Stimulated activated CD4-positive, alpha-beta T cell treated with anti-CD3 and anti-CD28 coated beads, Interleukin-2, amount 100 ng/mL, for 24 hours (primary cell): ENCODE measurements at regions not wholly inside any gene's neighbourhood (a gene's known extent, or its start where the extent isn't known, plus 50 kb on each side); places are given as distances from the start of the nearest gene placed in this dataset.
A peak's percentile ranks its signal among the peaks of the same experiment; 100 is the strongest.

Experiments
- DNase-seq, 2 donors: peaks; one replicate each; pipeline ENCODE4 v3.0.0-alpha.2; 2020

- DNase-seq = no peak
Measured at GRCh38 chr4:81921751-81922159, 450.0 kb upstream of the RASGEF1B start.

- no peak for DNase-seq
Measured at GRCh38 chr4:81919810-81920209, 448.1 kb upstream of the RASGEF1B start.

GRCh38 chr4:81919223-81919622, 447.5 kb upstream of the RASGEF1B start:
- DNase-seq = no peak

GRCh38 chr4:81915430-81915829, 443.7 kb upstream of the RASGEF1B start:
- no peak for DNase-seq

GRCh38 chr4:81914623-81915022, 442.9 kb upstream of the RASGEF1B start:
- DNase-seq = no peak

- DNase-seq = peak; percentile 53 to 64
Measured at GRCh38 chr4:81913427-81913879, 441.7 kb upstream of the RASGEF1B start.

GRCh38 chr4:81912376-81913030, 440.8 kb upstream of the RASGEF1B start:
- DNase-seq = no peak

GRCh38 chr4:81906905-81907304, 435.2 kb upstream of the RASGEF1B start:
- no peak for DNase-seq

GRCh38 chr4:81905971-81906370, 434.3 kb upstream of the RASGEF1B start:
- no peak for DNase-seq

GRCh38 chr4:81904121-81904520, 432.4 kb upstream of the RASGEF1B start:
- no peak for DNase-seq

- no peak for DNase-seq
Measured at GRCh38 chr4:81903212-81903611, 431.5 kb upstream of the RASGEF1B start.

GRCh38 chr4:81898862-81899504, 427.3 kb upstream of the RASGEF1B start:
- DNase-seq = no peak

- DNase-seq = no peak
Measured at GRCh38 chr4:81896936-81897335, 425.2 kb upstream of the RASGEF1B start.

GRCh38 chr4:81891005-81891996, 419.6 kb upstream of the RASGEF1B start:
- no peak for DNase-seq

GRCh38 chr4:81884986-81885385, 413.3 kb upstream of the RASGEF1B start:
- DNase-seq = no peak

- DNase-seq = no peak
Measured at GRCh38 chr4:81883530-81884450, 412.1 kb upstream of the RASGEF1B start.

GRCh38 chr4:81883004-81883403, 411.3 kb upstream of the RASGEF1B start:
- no peak for DNase-seq

- no peak for DNase-seq
Measured at GRCh38 chr4:81881855-81882621, 410.3 kb upstream of the RASGEF1B start.

GRCh38 chr4:81876106-81876505, 404.4 kb upstream of the RASGEF1B start:
- no peak for DNase-seq

- DNase-seq = no peak
Measured at GRCh38 chr4:81874661-81875515, 403.2 kb upstream of the RASGEF1B start.

- DNase-seq = no peak
Measured at GRCh38 chr4:81870275-81870674, 398.6 kb upstream of the RASGEF1B start.
